ENCODE measurements at regions not wholly inside any gene's neighbourhood (a gene's known extent, or its start where the extent isn't known, plus 50 kb on each side); places are given as distances from the start of the nearest gene placed in this dataset.

DNA sequence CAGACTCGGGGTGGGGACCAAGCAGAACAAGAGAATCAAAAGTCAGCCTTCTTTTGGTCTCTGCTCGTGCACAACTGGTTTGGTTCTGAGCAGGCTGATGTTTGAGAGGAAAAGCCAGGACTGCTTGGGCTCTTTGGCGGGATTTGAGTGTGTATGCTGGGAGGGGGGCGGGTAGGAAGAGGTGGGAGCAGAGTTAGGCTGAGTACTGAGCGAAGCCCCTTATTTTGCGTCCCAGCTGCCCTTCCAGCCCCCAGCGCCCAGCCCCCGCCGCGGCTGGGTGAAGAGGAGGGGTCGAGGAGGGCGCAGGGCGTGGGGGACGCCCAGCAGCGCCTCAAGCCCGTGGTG is 153.5 kb upstream of the GOLIM4 start:
- no peak for TF ChIP-seq POLR2A (IDR thresholded peaks at IDR 0.05; ENCODE audit: low read depth, low read length)
- TF ChIP-seq POLR2AphosphoS5 (IDR thresholded peaks at IDR 0.05; ENCODE audit: low read depth, low read length), result no peak
